Neural cell (in vitro differentiated cells): ENCODE measurements at regions not wholly inside any gene's neighbourhood (a gene's known extent, or its start where the extent isn't known, plus 50 kb on each side); places are given as distances from the start of the nearest gene placed in this dataset.

ENCODE experiments used
- H2AFZ ChIP-seq: fragments of 200-600, 300-800 bp; sonication (generic), shearing (Covaris generic); 2 replicates; pipeline ENCODE4 v1.6.0; 2014; ENCODE audit warnings: low read depth, mild to moderate bottlenecking, antibody characterized with exemption, low read length, moderate library complexity
- H3F3A ChIP-seq: fragments of 200-600 bp; shearing (Covaris generic); 2 replicates; pipeline ENCODE4 v1.6.1; 2016; ENCODE audit warnings: mild to moderate bottlenecking, moderate library complexity, mixed read lengths, antibody characterized with exemption, low read length; ENCODE audit not compliant: insufficient read depth, poor library complexity, severe bottlenecking
- H3K27ac ChIP-seq: fragments of 200-600, 300-800 bp; sonication (generic), shearing (Covaris generic); 2 replicates; pipeline ENCODE4 v1.5.1; 2014; ENCODE audit warnings: mild to moderate bottlenecking, low read length, moderate library complexity
- H3K27me3 ChIP-seq: fragments of 300-800, 200-600 bp; sonication (generic), shearing (Covaris generic); 2 replicates; pipeline ENCODE4 v1.6.0; 2014; ENCODE audit warnings: mild to moderate bottlenecking, low read depth, low read length, moderate library complexity; ENCODE audit not compliant: insufficient read depth
- H3K36me3 ChIP-seq: fragments of 300-800, 200-600 bp; sonication (generic), shearing (Covaris generic); 2 replicates; pipeline ENCODE4 v1.5.1; 2014; ENCODE audit warnings: mild to moderate bottlenecking, antibody characterized with exemption, low read length, moderate library complexity; ENCODE audit not compliant: insufficient read depth
- H3K4me2 ChIP-seq: fragments of 300-800, 200-600 bp; sonication (generic), shearing (Covaris generic); 2 replicates; pipeline ENCODE4 v1.6.0; 2014; ENCODE audit warnings: mild to moderate bottlenecking, low read length
- H3K4me3 ChIP-seq: fragments of 300-800, 200-600 bp; sonication (generic), shearing (Covaris generic); 2 replicates; pipeline ENCODE4 v1.5.1; 2014; ENCODE audit warnings: mild to moderate bottlenecking, low read length, moderate library complexity
- H3K79me2 ChIP-seq: fragments of 200-600 bp; shearing (Covaris generic); replicated peaks from 2 replicates; pipeline ENCODE4 v1.6.0; 2014; ENCODE audit warnings: mild to moderate bottlenecking, low read length, moderate library complexity; ENCODE audit not compliant: insufficient read depth
- H3K9ac ChIP-seq: fragments of 300-800, 200-600 bp; sonication (generic), shearing (Covaris generic); 2 replicates; pipeline ENCODE4 v1.6.1; 2016; ENCODE audit warnings: mild to moderate bottlenecking, low read length, mixed read lengths
- H3K9me2 ChIP-seq: fragments of 200-600 bp; shearing (Covaris generic); 2 replicates; pipeline ENCODE4 v1.6.1; 2016; ENCODE audit warnings: mild to moderate bottlenecking, low read length, mixed read lengths; ENCODE audit not compliant: insufficient read depth
- H3K9me3 ChIP-seq: fragments of 200-600, 300-800 bp; sonication (generic), shearing (Covaris generic); 2 replicates; pipeline ENCODE4 v1.6.1; 2016; ENCODE audit warnings: mild to moderate bottlenecking, mixed run types, low read length, moderate library complexity, mixed read lengths
- H4K20me1 ChIP-seq: fragments of 200-600 bp; shearing (Covaris generic); 2 replicates; pipeline ENCODE4 v1.6.1; 2016; ENCODE audit warnings: mild to moderate bottlenecking, mixed run types; ENCODE audit not compliant: insufficient read depth
- CTCF ChIP-seq: fragments of 450-650 bp; IDR thresholded peaks from 2 replicates; pipeline ENCODE4 v1.5.1; 2014; ENCODE audit warnings: antibody characterized with exemption, mild to moderate bottlenecking, moderate library complexity; ENCODE audit not compliant: poor library complexity, severe bottlenecking
- EP300 ChIP-seq: fragments of 450-650 bp; conservative IDR thresholded peaks from 2 replicates; pipeline ENCODE4 v1.6.1; 2014; ENCODE audit warnings: antibody characterized with exemption, mild to moderate bottlenecking, moderate library complexity; ENCODE audit not compliant: poor library complexity, severe bottlenecking
- EZH2 ChIP-seq: fragments of 200-600, 300-800 bp; shearing (Covaris generic), sonication (generic); IDR thresholded peaks from 2 replicates; pipeline ENCODE4 v1.6.1; 2014; ENCODE audit warnings: antibody characterized with exemption, low read length, borderline replicate concordance, mild to moderate bottlenecking; ENCODE audit not compliant: insufficient read depth, poor library complexity, severe bottlenecking
- MXI1 ChIP-seq: fragments of 450-650 bp; conservative IDR thresholded peaks from 2 replicates; pipeline ENCODE4 v1.6.1; 2014; ENCODE audit warnings: antibody characterized with exemption, mild to moderate bottlenecking; ENCODE audit not compliant: poor library complexity, severe bottlenecking
- POLR2AphosphoS5 ChIP-seq: IDR thresholded peaks from 2 replicates; pipeline ENCODE4 v1.6.1; 2012
- RAD21 ChIP-seq: fragments of 450-650 bp; conservative IDR thresholded peaks from 2 replicates; pipeline ENCODE4 v1.6.1; 2014; ENCODE audit warnings: antibody characterized with exemption, mild to moderate bottlenecking, moderate library complexity
- REST ChIP-seq: IDR thresholded peaks from 2 replicates; pipeline ENCODE4 v1.6.1; 2012; ENCODE audit warnings: borderline replicate concordance
- SMC3 ChIP-seq: fragments of 450-650 bp; conservative IDR thresholded peaks from 2 replicates; pipeline ENCODE4 v1.6.1; 2014; ENCODE audit warnings: antibody characterized with exemption, mild to moderate bottlenecking, moderate library complexity; ENCODE audit not compliant: poor library complexity
- TAF1 ChIP-seq: IDR thresholded peaks from 2 replicates; pipeline ENCODE4 v1.6.1; 2012; ENCODE audit warnings: low read depth

DNA sequence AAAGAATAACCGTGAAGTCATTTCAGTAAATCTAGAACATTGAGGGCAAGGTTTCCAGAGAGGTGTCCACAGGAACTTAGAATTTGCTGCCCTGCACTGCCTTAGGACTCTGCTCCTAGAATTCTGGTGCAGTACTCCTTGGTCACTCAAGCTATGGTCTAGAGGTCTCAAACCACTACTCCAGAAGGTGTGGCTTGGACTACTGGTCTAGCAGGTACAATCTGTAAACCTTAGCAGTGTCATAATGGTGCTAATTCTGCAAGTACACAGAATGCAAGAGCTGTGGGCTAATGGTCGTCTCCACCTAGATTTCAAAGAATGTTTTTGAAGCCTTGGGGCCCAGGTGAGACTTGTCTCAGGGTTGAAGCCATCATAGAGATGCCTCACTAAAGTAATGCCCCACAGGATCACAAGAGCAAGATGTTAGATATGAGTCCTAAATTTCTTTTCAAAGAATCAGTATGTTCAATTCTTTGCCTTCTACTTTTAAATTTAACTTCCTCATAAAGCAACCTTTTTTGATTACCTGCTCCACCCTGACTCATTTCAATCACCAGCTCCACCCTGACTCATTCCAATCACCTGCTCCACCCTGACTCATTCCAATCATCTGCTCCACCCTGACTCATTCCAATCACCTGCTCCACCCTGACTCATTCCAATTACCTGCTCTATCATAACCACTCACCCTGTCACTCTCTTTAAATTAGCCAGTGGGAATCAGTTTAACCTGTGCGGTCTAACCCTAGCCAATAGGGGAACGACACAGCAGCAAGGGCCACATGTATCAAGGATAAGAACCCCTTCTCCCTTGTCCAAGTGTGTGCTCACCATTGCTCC, 1111.8 kb upstream of the ACO1 start:
- no peak for TF ChIP-seq EZH2
- no peak for TF ChIP-seq POLR2AphosphoS5
- no peak for TF ChIP-seq EP300
- TF ChIP-seq SMC3 = no peak
- TF ChIP-seq CTCF = no peak
- no peak for TF ChIP-seq MXI1
- TF ChIP-seq TAF1 = no peak
- Histone ChIP-seq H2AFZ (no peak overlapping the region), H4K20me1 (no peaks in the 10 kb centered on the region), H3K4me2 (no peak overlapping the region), H3K9ac (no peak overlapping the region), H3K9me2 (no peaks in the 10 kb centered on the region), H3K27ac (no peak overlapping the region), H3K27me3 (no peaks in the 10 kb centered on the region), H3K9me3 (no peaks in the 10 kb centered on the region), H3K4me3 (no peak overlapping the region), H3F3A (no peaks in the 10 kb centered on the region), H3K79me2 (no peaks in the 10 kb centered on the region), H3K36me3 (no peaks in the 10 kb centered on the region)

- Histone ChIP-seq H3K9me2 (no peaks in the 10 kb centered on the region), H4K20me1 (no peaks in the 10 kb centered on the region), H3K4me3 (no peak overlapping the region), H3K27ac (no peak overlapping the region), H3K9ac (no peak overlapping the region), H3K27me3 (no peaks in the 10 kb centered on the region), H3K4me2 (no peak overlapping the region), H3K9me3 (no peaks in the 10 kb centered on the region), H3K36me3 (no peaks in the 10 kb centered on the region), H3F3A (no peaks in the 10 kb centered on the region), H2AFZ (no peak overlapping the region), H3K79me2 (no peaks in the 10 kb centered on the region)
- TF ChIP-seq EP300 (no peak), REST (no peak), SMC3 (no peak), RAD21 (no peak), CTCF (no peak), POLR2AphosphoS5 (no peak), EZH2 (no peak)
Observed at GRCh38 chr9:31275419-31275818, 1109.0 kb upstream of the ACO1 start.
